A673 (cell line): ENCODE measurements at regions not wholly inside any gene's neighbourhood (a gene's known extent, or its start where the extent isn't known, plus 50 kb on each side); places are given as distances from the start of the nearest gene placed in this dataset.

Experiments
- BruUV-seq: library from RNA; stranded (reverse); fragments of 400-500 nt; replicated peaks from 2 replicates; lab custom pipeline; 2021; lab: Mats Ljungman, UMichigan
- CTCF ChIA-PET: fragments of 300-600 bp; sonication (Branson Sonifier 250); formaldehyde crosslinking; loops from one replicate; lab custom pipeline; 2022; ENCODE audit warnings: antibody characterized with exemption; lab: Charles Lee
- POLR2A ChIA-PET: fragments of 300-600 bp; sonication (Branson Sonifier 250); formaldehyde crosslinking; loops from one replicate; lab custom pipeline; 2022; ENCODE audit warnings: antibody characterized with exemption; ENCODE audit not compliant: low non-redundant PET; lab: Charles Lee
- DNase-seq: peaks from one replicate; pipeline ENCODE4 v3.0.0-alpha.2; 2015; ENCODE audit warnings: low spot score
- H3K27ac ChIP-seq: fragments of 200-600 bp; sonication (generic); 2 replicates; pipeline ENCODE4 v1.5.1; 2016; ENCODE audit warnings: mixed run types, low read depth, mild to moderate bottlenecking, mixed read lengths, antibody characterized with exemption, low read length; ENCODE audit not compliant: poor library complexity, severe bottlenecking
- H3K27me3 ChIP-seq: fragments of 200-600 bp; sonication (generic); replicated peaks from 2 replicates; pipeline ENCODE4 v1.6.1; 2017; ENCODE audit warnings: mixed run types, low read depth, mild to moderate bottlenecking, mixed read lengths, antibody characterized with exemption, low read length; ENCODE audit not compliant: insufficient read depth, poor library complexity
- H3K36me3 ChIP-seq: fragments of 200-600 bp; sonication (generic); 2 replicates; pipeline ENCODE4 v1.6.1; 2016; ENCODE audit warnings: mixed run types, mild to moderate bottlenecking, mixed read lengths, antibody characterized with exemption, low read length; ENCODE audit not compliant: insufficient read depth, poor library complexity, severe bottlenecking
- H3K4me1 ChIP-seq: fragments of 200-600 bp; sonication (generic); 2 replicates; pipeline ENCODE4 v1.6.1; 2017; ENCODE audit warnings: mixed run types, mild to moderate bottlenecking, mixed read lengths, antibody characterized with exemption, low read length; ENCODE audit not compliant: insufficient read depth, poor library complexity, severe bottlenecking
- H3K4me3 ChIP-seq: fragments of 200-600 bp; sonication (generic); 2 replicates; pipeline ENCODE4 v1.5.1; 2016; ENCODE audit warnings: low read depth, mixed run types, mild to moderate bottlenecking, mixed read lengths, low read length; ENCODE audit not compliant: poor library complexity, severe bottlenecking
- H3K9me3 ChIP-seq: fragments of 200-600 bp; sonication (generic); 2 replicates; pipeline ENCODE4 v1.6.1; 2016; ENCODE audit warnings: mixed run types, low read depth, mild to moderate bottlenecking, mixed read lengths, antibody characterized with exemption, low read length; ENCODE audit not compliant: poor library complexity, severe bottlenecking
- CTCF ChIP-seq: fragments of 300-800, 200-600 bp; sonication (generic); conservative IDR thresholded peaks from 2 replicates; pipeline ENCODE4 v1.5.1; 2017; ENCODE audit warnings: low read depth, mild to moderate bottlenecking, antibody characterized with exemption, low read length, moderate library complexity, mixed read lengths
- EZH2 ChIP-seq: fragments of 200-600 bp; sonication (generic); IDR thresholded peaks from 2 replicates; pipeline ENCODE4 v1.6.1; 2017; ENCODE audit warnings: borderline replicate concordance, low read depth, mild to moderate bottlenecking, mixed read lengths, antibody characterized with exemption, low read length; ENCODE audit not compliant: poor library complexity, severe bottlenecking
- intact Hi-C: fragments of 100-400 bp; cut with micrococcal nuclease; formaldehyde crosslinking; loops from one replicate; pipeline ENCODE4 v1.10.0; 2022; ENCODE audit not compliant: unreplicated experiment

- intact Hi-C loops = no loop called here
- no peak overlapping the region for H3K4me3 ChIP-seq
- POLR2A ChIA-PET = no interaction called here
Measured at GRCh38 chr3:44000586-44000985, 241.1 kb upstream of the TOPAZ1 start.

GRCh38 chr3:44001072-44001471 is 240.6 kb upstream of the TOPAZ1 start:
- ChIA-PET POLR2A (no interaction called here), CTCF (no interaction called here)
- H3K4me3 ChIP-seq = no peak overlapping the region
- intact Hi-C loops = no loop called here
- no peak overlapping the region for H3K27ac ChIP-seq
- H3K9me3 ChIP-seq = no peaks in the 10 kb centered on the region
- H3K27me3 ChIP-seq = peaks cover 5% of the 10 kb centered on the region
- no peak for DNase-seq
- TF ChIP-seq CTCF = no peak
- no peak for TF ChIP-seq EZH2
- no TSS peak for BruUV-seq
- H3K4me1 ChIP-seq = no peaks in the 10 kb centered on the region
- no peaks in the 10 kb centered on the region for H3K36me3 ChIP-seq

More at GRCh38 chr3:44000586-44000985, 241.1 kb upstream of the TOPAZ1 start:
- CTCF ChIA-PET = no interaction called here
- DNase-seq = no peak
- TF ChIP-seq CTCF = no peak
- TF ChIP-seq EZH2 = no peak
- H3K4me1 ChIP-seq = no peaks in the 10 kb centered on the region
- peaks cover 5% of the 10 kb centered on the region for H3K27me3 ChIP-seq
- no peaks in the 10 kb centered on the region for H3K9me3 ChIP-seq
- H3K27ac ChIP-seq = no peak overlapping the region
- BruUV-seq = no TSS peak
- no peaks in the 10 kb centered on the region for H3K36me3 ChIP-seq

- POLR2A ChIA-PET = no interaction called here
- intact Hi-C loops = no loop called here
- DNase-seq = no peak
- no peak for TF ChIP-seq CTCF
- no peak for TF ChIP-seq EZH2
- no peaks in the 10 kb centered on the region for H3K9me3 ChIP-seq
- CTCF ChIA-PET = no interaction called here
- no peak overlapping the region for H3K27ac ChIP-seq
- BruUV-seq = no TSS peak
- no peaks in the 10 kb centered on the region for H3K36me3 ChIP-seq
- no peak overlapping the region for H3K4me3 ChIP-seq
- no peaks in the 10 kb centered on the region for H3K4me1 ChIP-seq
- H3K27me3 ChIP-seq = no peaks in the 10 kb centered on the region
Measured at GRCh38 chr3:44003801-44004200, 237.9 kb upstream of the TOPAZ1 start.
